Cardiac muscle cell (in vitro differentiated cells and primary cell): ENCODE measurements at regions not wholly inside any gene's neighbourhood (a gene's known extent, or its start where the extent isn't known, plus 50 kb on each side); places are given as distances from the start of the nearest gene placed in this dataset.
A peak's percentile ranks its signal among the peaks of the same experiment; 100 is the strongest.

Source experiments
- DNase-seq, 2 donors: peaks; one replicate each; pipeline versions ENCODE4 v3.0.0 to v3.0.0-alpha.2; 2010 to 2017; ENCODE audit warnings: low read depth in 1 of 2, low spot score in 1 of 2
- H3K27ac ChIP-seq: fragments of 200-600 bp; sonication (generic); 2 replicates; pipeline ENCODE4 v1.5.1; 2016
- H3K27me3 ChIP-seq: fragments of 200-600 bp; sonication (generic); 2 replicates; pipeline ENCODE4 v1.6.0; 2016; ENCODE audit warnings: control low read depth
- H3K36me3 ChIP-seq: fragments of 200-600 bp; sonication (generic); 2 replicates; pipeline ENCODE4 v1.5.1; 2016; ENCODE audit warnings: control low read depth
- H3K4me1 ChIP-seq: fragments of 200-600 bp; sonication (generic); 2 replicates; pipeline ENCODE4 v1.8.1; 2017; ENCODE audit warnings: low read depth, mild to moderate bottlenecking, mixed run types
- H3K4me3 ChIP-seq: fragments of 200-600 bp; sonication (generic); 2 replicates; pipeline ENCODE4 v1.5.1; 2016; ENCODE audit warnings: mild to moderate bottlenecking
- H3K9me3 ChIP-seq: fragments of 200-600 bp; sonication (generic); 2 replicates; pipeline ENCODE4 v1.5.1; 2017; ENCODE audit warnings: low read depth, mild to moderate bottlenecking, control low read depth
- CTCF ChIP-seq: IDR thresholded peaks from 2 replicates; pipeline ENCODE4 v1.5.1; 2012; ENCODE audit warnings: low read depth, mild to moderate bottlenecking, low read length

DNA sequence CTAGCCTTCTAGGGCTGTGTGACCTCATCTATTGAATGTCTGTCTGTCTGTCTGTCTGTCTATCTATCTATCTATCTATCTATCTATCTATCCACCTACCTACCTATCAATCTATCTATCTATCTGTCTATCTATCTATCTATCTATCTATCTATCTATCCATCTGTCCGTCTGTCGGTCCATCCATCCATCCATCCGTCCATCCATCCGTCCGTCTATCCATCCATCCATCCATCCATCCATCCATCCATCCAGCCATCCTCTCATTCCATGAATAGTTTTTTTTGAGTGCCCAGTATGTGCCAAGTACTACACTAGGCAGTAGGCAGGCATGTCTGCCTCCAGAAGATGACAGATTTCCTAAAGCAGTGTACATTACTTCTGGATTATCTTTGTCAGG lies 122.5 kb downstream of the FOXB1 start:
- Histone ChIP-seq H3K4me3 (no peak overlapping the region), H3K9me3 (no peaks in the 10 kb centered on the region), H3K27me3 (no peaks in the 10 kb centered on the region), H3K27ac (no peak overlapping the region), H3K4me1 (peaks cover 8% of the 10 kb centered on the region), H3K36me3 (no peaks in the 10 kb centered on the region)
- no peak for TF ChIP-seq CTCF
- DNase-seq, result no peak

DNA sequence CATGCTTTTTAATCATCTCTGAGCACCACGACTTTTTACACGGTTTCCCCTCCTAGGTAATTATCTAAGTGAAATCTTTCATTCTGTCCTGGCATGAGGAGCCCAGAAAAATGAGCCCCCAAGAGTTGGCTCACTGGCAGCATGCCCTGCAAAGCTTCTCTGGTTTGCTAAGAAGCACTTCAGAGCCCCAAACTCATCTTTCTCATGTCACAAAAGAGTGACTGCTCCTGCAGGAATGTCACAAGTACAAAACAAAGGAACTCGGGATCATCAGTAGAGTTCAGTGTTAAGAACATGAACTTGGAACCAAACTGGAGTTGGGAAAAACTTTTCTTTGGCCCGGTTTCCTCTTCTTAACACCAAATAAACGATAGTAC lies 123.9 kb downstream of the FOXB1 start:
- peaks cover 8% of the 10 kb centered on the region for H3K4me1 ChIP-seq
- H3K27me3 ChIP-seq, result no peaks in the 10 kb centered on the region
- peak overlapping the region; percentile 3 for H3K27ac ChIP-seq
- peak overlapping the region; percentile 14 for H3K4me3 ChIP-seq
- DNase-seq, result no peak
- no peaks in the 10 kb centered on the region for H3K36me3 ChIP-seq
- TF ChIP-seq CTCF, result no peak
- H3K9me3 ChIP-seq, result no peaks in the 10 kb centered on the region

GRCh38 chr15:60128710-60129109 lies 124.6 kb downstream of the FOXB1 start:
- Histone ChIP-seq H3K27me3 (no peaks in the 10 kb centered on the region), H3K4me1 (peaks cover 8% of the 10 kb centered on the region), H3K27ac (no peak overlapping the region), H3K4me3 (no peak overlapping the region), H3K9me3 (no peaks in the 10 kb centered on the region), H3K36me3 (no peaks in the 10 kb centered on the region)
- TF ChIP-seq CTCF, result no peak
- peak in 1 of 2 donors; percentile 12 for DNase-seq

GRCh38 chr15:60130398-60130797 lies 126.3 kb downstream of the FOXB1 start:
- DNase-seq, result no peak
- Histone ChIP-seq H3K36me3 (no peaks in the 10 kb centered on the region), H3K27me3 (no peaks in the 10 kb centered on the region), H3K4me3 (no peak overlapping the region), H3K9me3 (no peaks in the 10 kb centered on the region), H3K4me1 (peaks cover 8% of the 10 kb centered on the region), H3K27ac (no peak overlapping the region)
- TF ChIP-seq CTCF, result no peak

- H3K36me3 ChIP-seq, result no peaks in the 10 kb centered on the region
- no peaks in the 10 kb centered on the region for H3K9me3 ChIP-seq
- peaks cover 8% of the 10 kb centered on the region for H3K4me1 ChIP-seq
- no peak overlapping the region for H3K27ac ChIP-seq
- H3K27me3 ChIP-seq, result no peaks in the 10 kb centered on the region
- DNase-seq, result no peak
- no peak for TF ChIP-seq CTCF
- H3K4me3 ChIP-seq, result no peak overlapping the region
Measured at GRCh38 chr15:60130821-60131220, 126.7 kb downstream of the FOXB1 start.

- no peak for DNase-seq
- no peak overlapping the region for H3K4me3 ChIP-seq
- H3K27ac ChIP-seq, result no peak overlapping the region
- TF ChIP-seq CTCF, result peak; percentile 9
- no peaks in the 10 kb centered on the region for H3K27me3 ChIP-seq
- no peaks in the 10 kb centered on the region for H3K9me3 ChIP-seq
- no peaks in the 10 kb centered on the region for H3K36me3 ChIP-seq
- no peaks in the 10 kb centered on the region for H3K4me1 ChIP-seq
Measured at GRCh38 chr15:60134609-60135008, 130.5 kb downstream of the FOXB1 start.
